GM18867 (cell line): ENCODE measurements at regions not wholly inside any gene's neighbourhood (a gene's known extent, or its start where the extent isn't known, plus 50 kb on each side); places are given as distances from the start of the nearest gene placed in this dataset.

Experiments used
- ATAC-seq: cut with Tn5 transposase; IDR thresholded peaks from one replicate; pipeline ENCODE4 v1.9.1; 2021; ENCODE audit warnings: mild to moderate bottlenecking, moderate library complexity; ENCODE audit not compliant: unreplicated experiment

GRCh38 chr2:107361751-107362381 is 464.8 kb upstream of the RGPD4 start:
- no peak for ATAC-seq

GRCh38 chr2:107362993-107363392 is 463.7 kb upstream of the RGPD4 start:
- no peak for ATAC-seq

GRCh38 chr2:107363806-107364205 is 462.9 kb upstream of the RGPD4 start:
- no peak for ATAC-seq

- no peak for ATAC-seq
Measured at GRCh38 chr2:107364361-107364950, 462.2 kb upstream of the RGPD4 start.

GRCh38 chr2:107374249-107374648 is 452.4 kb upstream of the RGPD4 start:
- ATAC-seq = no peak

GRCh38 chr2:107376909-107377308 is 449.8 kb upstream of the RGPD4 start:
- ATAC-seq = no peak

- no peak for ATAC-seq
Measured at GRCh38 chr2:107380912-107381311, 445.8 kb upstream of the RGPD4 start.

- ATAC-seq = no peak
Measured at GRCh38 chr2:107383691-107384090, 443.0 kb upstream of the RGPD4 start.

GRCh38 chr2:107384422-107384821 is 442.3 kb upstream of the RGPD4 start:
- ATAC-seq = no peak

GRCh38 chr2:107385921-107386320 is 440.8 kb upstream of the RGPD4 start:
- no peak for ATAC-seq

GRCh38 chr2:107392241-107392704 is 434.4 kb upstream of the RGPD4 start:
- ATAC-seq = no peak

- ATAC-seq = no peak
Measured at GRCh38 chr2:107393516-107393915, 433.2 kb upstream of the RGPD4 start.

GRCh38 chr2:107398683-107399082 is 428.0 kb upstream of the RGPD4 start:
- ATAC-seq = no peak

GRCh38 chr2:107402330-107402729 is 424.4 kb upstream of the RGPD4 start:
- no peak for ATAC-seq

GRCh38 chr2:107405261-107405660 is 421.4 kb upstream of the RGPD4 start:
- no peak for ATAC-seq

GRCh38 chr2:107407017-107407416 is 419.7 kb upstream of the RGPD4 start:
- ATAC-seq = no peak

GRCh38 chr2:107407974-107408373 is 418.7 kb upstream of the RGPD4 start:
- no peak for ATAC-seq

- ATAC-seq = no peak
Measured at GRCh38 chr2:107411267-107411666, 415.4 kb upstream of the RGPD4 start.

- ATAC-seq = no peak
Measured at GRCh38 chr2:107412209-107412904, 414.3 kb upstream of the RGPD4 start.

- no peak for ATAC-seq
Measured at GRCh38 chr2:107412981-107413380, 413.7 kb upstream of the RGPD4 start.

- no peak for ATAC-seq
Measured at GRCh38 chr2:107414376-107414775, 412.3 kb upstream of the RGPD4 start.

- no peak for ATAC-seq
Measured at GRCh38 chr2:107418708-107419107, 408.0 kb upstream of the RGPD4 start.
